ENCODE measurements at regions not wholly inside any gene's neighbourhood (a gene's known extent, or its start where the extent isn't known, plus 50 kb on each side); places are given as distances from the start of the nearest gene placed in this dataset.

- ChIA-PET CTCF (interaction anchor here (1.6 kb wide), 1 partner anchor 71 kb away, joined by 4 read pairs; no protein-coding TSS in a partner anchor), POLR2A (no interaction called here)
- no peak for ATAC-seq
- H3K27me3 Mint-ChIP-seq (ENCODE audit: low read depth), result no peaks in the 10 kb centered on the region
- peaks cover 9% of the 10 kb centered on the region for H3K4me1 Mint-ChIP-seq
- no peaks in the 10 kb centered on the region for H3K36me3 Mint-ChIP-seq
- no peaks in the 10 kb centered on the region for H3K9me3 Mint-ChIP-seq
- TF ChIP-seq ATF2 (CRISPR knock-in tag; IDR thresholded peaks at IDR 0.05; ENCODE audit: borderline replicate concordance, low read depth), result no peak
- no peak for TF ChIP-seq CDX4 (CRISPR knock-in tag; IDR thresholded peaks at IDR 0.05; ENCODE audit: borderline replicate concordance)
- TF ChIP-seq ZMAT4 (CRISPR knock-in tag; IDR thresholded peaks at IDR 0.05), result no peak
- no peak for TF ChIP-seq TEAD4 (CRISPR knock-in tag; IDR thresholded peaks at IDR 0.05)
- no peak for TF ChIP-seq ZNF263 (CRISPR knock-in tag; IDR thresholded peaks at IDR 0.05; ENCODE audit: low read depth)
- TF ChIP-seq USF2 (CRISPR knock-in tag; IDR thresholded peaks at IDR 0.05), result no peak
- no peak for TF ChIP-seq EMX1 (CRISPR knock-in tag; IDR thresholded peaks at IDR 0.05)
- TF ChIP-seq JUN (CRISPR knock-in tag; IDR thresholded peaks at IDR 0.05), result no peak
- no peak for TF ChIP-seq TCF7 (CRISPR knock-in tag; IDR thresholded peaks at IDR 0.05; ENCODE audit: low read depth)
- TF ChIP-seq ETV6 (CRISPR knock-in tag; IDR thresholded peaks at IDR 0.05), result no peak
- TF ChIP-seq E2F4 (CRISPR knock-in tag; IDR thresholded peaks at IDR 0.05; ENCODE audit: borderline replicate concordance, low read depth), result no peak
- no peak for TF ChIP-seq PRDM15 (CRISPR knock-in tag; IDR thresholded peaks at IDR 0.05)
- TF ChIP-seq ZNF138 (CRISPR knock-in tag; conservative IDR thresholded peaks at IDR 0.05), result no peak
- TF ChIP-seq PREB (CRISPR knock-in tag; IDR thresholded peaks at IDR 0.05; ENCODE audit: borderline replicate concordance), result no peak
- H3K4me3 Mint-ChIP-seq, result no peak overlapping the region
- DNase-seq (ENCODE audit: low spot score), result no peak
- H3K27ac Mint-ChIP-seq, result no peak overlapping the region
Measured at GRCh38 chr1:9424261-9424660, 115.0 kb upstream of the SLC25A33 start.

- ATAC-seq (no peak), DNase-seq (ENCODE audit: low spot score) (no peak)
- POLR2A ChIA-PET, result no interaction called here
- Mint-ChIP-seq H3K27me3 (ENCODE audit: low read depth) (no peaks in the 10 kb centered on the region), H3K4me3 (no peak overlapping the region), H3K9me3 (no peaks in the 10 kb centered on the region), H3K4me1 (peaks cover 21% of the 10 kb centered on the region), H3K36me3 (no peaks in the 10 kb centered on the region), H3K27ac (no peak overlapping the region)
- CTCF ChIA-PET, result no interaction called here
- no peak for TF ChIP-seq ZBTB21 (CRISPR knock-in tag; IDR thresholded peaks at IDR 0.05; ENCODE audit: borderline replicate concordance)
- TF ChIP-seq KAT7 (CRISPR knock-in tag; IDR thresholded peaks at IDR 0.05; ENCODE audit: borderline replicate concordance), result no peak
- TF ChIP-seq MAX (CRISPR knock-in tag; IDR thresholded peaks at IDR 0.05), result no peak
- TF ChIP-seq HMGXB4 (CRISPR knock-in tag; IDR thresholded peaks at IDR 0.05), result no peak
- TF ChIP-seq NFYB (CRISPR knock-in tag; conservative IDR thresholded peaks at IDR 0.05; ENCODE audit: low read depth), result no peak
- TF ChIP-seq ZNF423 (CRISPR knock-in tag; IDR thresholded peaks at IDR 0.05), result no peak
- no peak for TF ChIP-seq EMX1 (CRISPR knock-in tag; IDR thresholded peaks at IDR 0.05)
- no peak for TF ChIP-seq AR (CRISPR knock-in tag; IDR thresholded peaks at IDR 0.05)
Measured at GRCh38 chr1:9425859-9426258, 113.4 kb upstream of the SLC25A33 start.

All from WTC11 (cell line).